Hepatocyte (in vitro differentiated cells): ENCODE measurements at regions not wholly inside any gene's neighbourhood (a gene's known extent, or its start where the extent isn't known, plus 50 kb on each side); places are given as distances from the start of the nearest gene placed in this dataset.

Experiments used
- DNase-seq: peaks from one replicate; pipeline ENCODE4 v3.0.0-alpha.2; 2016; ENCODE audit warnings: low spot score
- H2AFZ ChIP-seq: fragments of 200-600 bp; sonication (generic); 2 replicates; pipeline ENCODE4 v1.6.0; 2016; ENCODE audit warnings: antibody characterized with exemption, mild to moderate bottlenecking
- H3K27ac ChIP-seq: fragments of 200-600 bp; sonication (generic); 2 replicates; pipeline ENCODE4 v1.5.1; 2016; ENCODE audit warnings: mild to moderate bottlenecking
- H3K27me3 ChIP-seq: fragments of 200-600 bp; sonication (generic); 2 replicates; pipeline ENCODE4 v1.6.1; 2016
- H3K36me3 ChIP-seq: fragments of 200-600 bp; sonication (generic); replicated peaks from 2 replicates; pipeline ENCODE4 v1.5.1; 2016; ENCODE audit warnings: low read depth; ENCODE audit not compliant: insufficient read depth
- H3K4me1 ChIP-seq: fragments of 200-600 bp; sonication (generic); 2 replicates; pipeline ENCODE4 v1.5.1; 2016; ENCODE audit warnings: mild to moderate bottlenecking, moderate library complexity; ENCODE audit not compliant: insufficient read depth
- H3K4me2 ChIP-seq: fragments of 200-600 bp; sonication (generic); 2 replicates; pipeline ENCODE4 v1.6.0; 2016
- H3K4me3 ChIP-seq: fragments of 200-600 bp; sonication (generic); 2 replicates; pipeline ENCODE4 v1.5.1; 2016; ENCODE audit warnings: mild to moderate bottlenecking
- H3K79me2 ChIP-seq: fragments of 200-600 bp; sonication (generic); 2 replicates; pipeline ENCODE4 v1.6.0; 2017; ENCODE audit warnings: mild to moderate bottlenecking
- H3K9me2 ChIP-seq: fragments of 200-600 bp; sonication (generic); replicated peaks from 2 replicates; pipeline ENCODE4 v1.6.0; 2017; ENCODE audit warnings: mild to moderate bottlenecking; ENCODE audit not compliant: insufficient read depth
- H3K9me3 ChIP-seq: fragments of 200-600 bp; sonication (generic); 2 replicates; pipeline ENCODE4 v1.5.1; 2016; ENCODE audit warnings: low read depth, mild to moderate bottlenecking
- H4K20me1 ChIP-seq: fragments of 200-600 bp; sonication (generic); 2 replicates; pipeline ENCODE4 v1.6.0; 2016; ENCODE audit warnings: mild to moderate bottlenecking; ENCODE audit not compliant: insufficient read depth, poor library complexity, severe bottlenecking
- EZH2 ChIP-seq: fragments of 200-600 bp; sonication (generic); IDR thresholded peaks from 2 replicates; pipeline ENCODE4 v1.6.1; 2016; ENCODE audit warnings: antibody characterized with exemption, mild to moderate bottlenecking, borderline replicate concordance
- EZH2phosphoT487 ChIP-seq: fragments of 200-600 bp; sonication (generic); IDR thresholded peaks from one replicate; pipeline ENCODE4 v1.6.1; 2018; ENCODE audit warnings: antibody characterized with exemption, mild to moderate bottlenecking, low read depth, moderate library complexity; ENCODE audit not compliant: unreplicated experiment, severe bottlenecking
- WGBS: methylation state at CpG from one replicate; pipeline ENCODE4 v1.1.6; 2016; ENCODE audit warnings: low lambda C conversion rate; ENCODE audit errors: missing lambda C conversion rate; 5-methylcytosine and 5-hydroxymethylcytosine counted together
- TF ChIP-seq, protein P1 (sequence below): fragments of 200-600 bp; sonication (generic); IDR thresholded peaks from 2 replicates; pipeline ENCODE4 v1.5.1; 2016; ENCODE audit warnings: antibody characterized with exemption, mild to moderate bottlenecking; ENCODE audit not compliant: poor library complexity

GRCh38 chr9:24912767-24913166 lies 367.1 kb upstream of the IZUMO3 start:
- H4K20me1 ChIP-seq = no peaks in the 10 kb centered on the region
- TF ChIP-seq EZH2phosphoT487 (no peak), EZH2 (no peak)
- TF ChIP-seq, protein P1, sequence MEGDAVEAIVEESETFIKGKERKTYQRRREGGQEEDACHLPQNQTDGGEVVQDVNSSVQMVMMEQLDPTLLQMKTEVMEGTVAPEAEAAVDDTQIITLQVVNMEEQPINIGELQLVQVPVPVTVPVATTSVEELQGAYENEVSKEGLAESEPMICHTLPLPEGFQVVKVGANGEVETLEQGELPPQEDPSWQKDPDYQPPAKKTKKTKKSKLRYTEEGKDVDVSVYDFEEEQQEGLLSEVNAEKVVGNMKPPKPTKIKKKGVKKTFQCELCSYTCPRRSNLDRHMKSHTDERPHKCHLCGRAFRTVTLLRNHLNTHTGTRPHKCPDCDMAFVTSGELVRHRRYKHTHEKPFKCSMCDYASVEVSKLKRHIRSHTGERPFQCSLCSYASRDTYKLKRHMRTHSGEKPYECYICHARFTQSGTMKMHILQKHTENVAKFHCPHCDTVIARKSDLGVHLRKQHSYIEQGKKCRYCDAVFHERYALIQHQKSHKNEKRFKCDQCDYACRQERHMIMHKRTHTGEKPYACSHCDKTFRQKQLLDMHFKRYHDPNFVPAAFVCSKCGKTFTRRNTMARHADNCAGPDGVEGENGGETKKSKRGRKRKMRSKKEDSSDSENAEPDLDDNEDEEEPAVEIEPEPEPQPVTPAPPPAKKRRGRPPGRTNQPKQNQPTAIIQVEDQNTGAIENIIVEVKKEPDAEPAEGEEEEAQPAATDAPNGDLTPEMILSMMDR = no peak

GRCh38 chr9:24901319-24901718 lies 355.6 kb upstream of the IZUMO3 start:
- no peak overlapping the region for H3K4me3 ChIP-seq
- H4K20me1 ChIP-seq = no peaks in the 10 kb centered on the region
- H3K79me2 ChIP-seq = no peaks in the 10 kb centered on the region
- TF ChIP-seq, protein P1 = no peak
- no peak for TF ChIP-seq EZH2
- TF ChIP-seq EZH2phosphoT487 = no peak
- H3K4me1 ChIP-seq = no peaks in the 10 kb centered on the region
- H3K27ac ChIP-seq = no peak overlapping the region
- H3K36me3 ChIP-seq = no peaks in the 10 kb centered on the region
- no peaks in the 10 kb centered on the region for H3K9me3 ChIP-seq
- H3K4me2 ChIP-seq = no peak overlapping the region
- peaks cover 3% of the 10 kb centered on the region for H3K9me2 ChIP-seq
- H2AFZ ChIP-seq = no peak overlapping the region
- no peaks in the 10 kb centered on the region for H3K27me3 ChIP-seq
- DNase-seq = no peak

More at GRCh38 chr9:24912767-24913166, 367.1 kb upstream of the IZUMO3 start:
- DNase-seq = no peak
- no peaks in the 10 kb centered on the region for H3K9me2 ChIP-seq
- H3K27ac ChIP-seq = no peak overlapping the region
- H3K4me2 ChIP-seq = no peak overlapping the region
- no peaks in the 10 kb centered on the region for H3K27me3 ChIP-seq
- H3K36me3 ChIP-seq = no peaks in the 10 kb centered on the region
- no peaks in the 10 kb centered on the region for H3K4me1 ChIP-seq
- H3K9me3 ChIP-seq = no peaks in the 10 kb centered on the region
- H3K4me3 ChIP-seq = no peak overlapping the region
- no peaks in the 10 kb centered on the region for H3K79me2 ChIP-seq
- H2AFZ ChIP-seq = no peak overlapping the region

GRCh38 chr9:24900179-24900578 lies 354.5 kb upstream of the IZUMO3 start:
- H3K4me1 ChIP-seq = no peaks in the 10 kb centered on the region
- no peak overlapping the region for H3K4me2 ChIP-seq
- H3K36me3 ChIP-seq = no peaks in the 10 kb centered on the region
- H3K4me3 ChIP-seq = no peak overlapping the region
- DNase-seq = no peak
- TF ChIP-seq EZH2 (no peak), EZH2phosphoT487 (no peak)
- TF ChIP-seq, protein P1 = no peak
- no peaks in the 10 kb centered on the region for H3K9me3 ChIP-seq
- peaks cover 3% of the 10 kb centered on the region for H3K9me2 ChIP-seq
- no peaks in the 10 kb centered on the region for H3K79me2 ChIP-seq
- H4K20me1 ChIP-seq = no peaks in the 10 kb centered on the region
- no peaks in the 10 kb centered on the region for H3K27me3 ChIP-seq
- no peak overlapping the region for H2AFZ ChIP-seq
- no peak overlapping the region for H3K27ac ChIP-seq

GRCh38 chr9:24899463-24899862 lies 353.8 kb upstream of the IZUMO3 start:
- Histone ChIP-seq H3K36me3 (no peaks in the 10 kb centered on the region), H4K20me1 (no peaks in the 10 kb centered on the region), H3K27ac (no peak overlapping the region), H3K4me3 (no peak overlapping the region), H3K79me2 (no peaks in the 10 kb centered on the region), H3K9me3 (no peaks in the 10 kb centered on the region), H3K9me2 (peaks cover 3% of the 10 kb centered on the region), H3K4me2 (no peak overlapping the region), H3K4me1 (no peaks in the 10 kb centered on the region), H2AFZ (no peak overlapping the region), H3K27me3 (no peaks in the 10 kb centered on the region)
- WGBS = 82% methylated on average over 4 of the region's 4 CpGs
- TF ChIP-seq, protein P1 = no peak
- TF ChIP-seq EZH2 (no peak), EZH2phosphoT487 (no peak)
- DNase-seq = no peak
